ENCODE measurements at regions not wholly inside any gene's neighbourhood (a gene's known extent, or its start where the extent isn't known, plus 50 kb on each side); places are given as distances from the start of the nearest gene placed in this dataset.

- no peaks in the 10 kb centered on the region for H3K4me1 ChIP-seq (ENCODE audit: insufficient read depth, low read length, poor library complexity, severe bottlenecking)
- POLR2A ChIA-PET, result no interaction called here
- H3K27ac ChIP-seq (ENCODE audit: low read depth, low read length, poor library complexity, severe bottlenecking), result no peak overlapping the region
- CTCF ChIA-PET (ENCODE audit: unreplicated experiment), result no interaction called here
- no peaks in the 10 kb centered on the region for H4K20me1 ChIP-seq (ENCODE audit: insufficient read depth, low read length)
- no TSS peak for BruUV-seq (replicated peaks)
- no peak for DNase-seq (ENCODE audit: low spot score)
- H3K4me2 ChIP-seq (ENCODE audit: low read length), result no peak overlapping the region
- H3K79me2 ChIP-seq (ENCODE audit: insufficient read depth, low read depth, low read length), result no peaks in the 10 kb centered on the region
- H3K4me3 ChIP-seq (ENCODE audit: low read depth, low read length, poor library complexity, severe bottlenecking), result no peak overlapping the region
- intact Hi-C loops (cut with micrococcal nuclease; ENCODE audit: unreplicated experiment), result no loop called here
- H3K9me3 ChIP-seq (ENCODE audit: low read length), result no peaks in the 10 kb centered on the region
- H2AFZ ChIP-seq (ENCODE audit: low read length), result no peak overlapping the region
- TF ChIP-seq EZH2phosphoT487 (IDR thresholded peaks at IDR 0.05; ENCODE audit: borderline replicate concordance, low read depth, low read length) (no peak), CTCF (conservative IDR thresholded peaks at IDR 0.05; ENCODE audit: low read length) (no peak)
- no peaks in the 10 kb centered on the region for H3K9me2 ChIP-seq (ENCODE audit: insufficient read depth, low read length)
- H3K36me3 ChIP-seq (ENCODE audit: insufficient read depth, low read length), result no peaks in the 10 kb centered on the region
Observed at GRCh38 chr18:78477840-78478239, 501.8 kb upstream of the SALL3 start.

GRCh38 chr18:78479443-78479842 lies 500.2 kb upstream of the SALL3 start:
- Histone ChIP-seq H3K4me3 (ENCODE audit: low read depth, low read length, poor library complexity, severe bottlenecking) (no peak overlapping the region), H3K4me1 (ENCODE audit: insufficient read depth, low read length, poor library complexity, severe bottlenecking) (no peaks in the 10 kb centered on the region), H3K9me3 (ENCODE audit: low read length) (no peaks in the 10 kb centered on the region), H3K36me3 (ENCODE audit: insufficient read depth, low read length) (no peaks in the 10 kb centered on the region), H3K4me2 (ENCODE audit: low read length) (no peak overlapping the region), H2AFZ (ENCODE audit: low read length) (no peak overlapping the region), H3K9me2 (ENCODE audit: insufficient read depth, low read length) (no peaks in the 10 kb centered on the region), H3K79me2 (ENCODE audit: insufficient read depth, low read depth, low read length) (no peaks in the 10 kb centered on the region), H4K20me1 (ENCODE audit: insufficient read depth, low read length) (no peaks in the 10 kb centered on the region), H3K27ac (ENCODE audit: low read depth, low read length, poor library complexity, severe bottlenecking) (no peak overlapping the region)
- BruUV-seq (replicated peaks), result no TSS peak
- intact Hi-C loops (cut with micrococcal nuclease; ENCODE audit: unreplicated experiment), result no loop called here
- POLR2A ChIA-PET, result no interaction called here
- DNase-seq (ENCODE audit: low spot score), result no peak
- CTCF ChIA-PET (ENCODE audit: unreplicated experiment), result no interaction called here
- TF ChIP-seq EZH2phosphoT487 (IDR thresholded peaks at IDR 0.05; ENCODE audit: borderline replicate concordance, low read depth, low read length), result no peak

- no peaks in the 10 kb centered on the region for H4K20me1 ChIP-seq (ENCODE audit: insufficient read depth, low read length)
- H3K27ac ChIP-seq (ENCODE audit: low read depth, low read length, poor library complexity, severe bottlenecking), result no peak overlapping the region
- intact Hi-C loops (cut with micrococcal nuclease; ENCODE audit: unreplicated experiment), result no loop called here
- no peaks in the 10 kb centered on the region for H3K36me3 ChIP-seq (ENCODE audit: insufficient read depth, low read length)
- no peaks in the 10 kb centered on the region for H3K9me3 ChIP-seq (ENCODE audit: low read length)
- POLR2A ChIA-PET, result no interaction called here
- H2AFZ ChIP-seq (ENCODE audit: low read length), result no peak overlapping the region
- CTCF ChIA-PET (ENCODE audit: unreplicated experiment), result no interaction called here
- no TSS peak for BruUV-seq (replicated peaks)
- TF ChIP-seq CTCF (conservative IDR thresholded peaks at IDR 0.05; ENCODE audit: low read length) (no peak), EZH2phosphoT487 (IDR thresholded peaks at IDR 0.05; ENCODE audit: borderline replicate concordance, low read depth, low read length) (no peak)
- H3K79me2 ChIP-seq (ENCODE audit: insufficient read depth, low read depth, low read length), result no peaks in the 10 kb centered on the region
- no peak overlapping the region for H3K4me2 ChIP-seq (ENCODE audit: low read length)
- no peak overlapping the region for H3K4me3 ChIP-seq (ENCODE audit: low read depth, low read length, poor library complexity, severe bottlenecking)
- no peak for DNase-seq (ENCODE audit: low spot score)
- no peaks in the 10 kb centered on the region for H3K4me1 ChIP-seq (ENCODE audit: insufficient read depth, low read length, poor library complexity, severe bottlenecking)
- no peaks in the 10 kb centered on the region for H3K9me2 ChIP-seq (ENCODE audit: insufficient read depth, low read length)
Observed at GRCh38 chr18:78480262-78481054, 499.2 kb upstream of the SALL3 start.
